Heart left ventricle (tissue), 13 donors: ENCODE measurements at regions not wholly inside any gene's neighbourhood (a gene's known extent, or its start where the extent isn't known, plus 50 kb on each side); places are given as distances from the start of the nearest gene placed in this dataset.

Source experiments
- CTCF ChIP-seq, 12 donors: fragments of 200-600 bp; sonication (generic) in 4 of 12; IDR thresholded peaks; one replicate each; pipeline versions ENCODE4 v1.5.0 to v1.8.0; 2018 to 2022; ENCODE audit warnings: antibody characterized with exemption in 12 of 12, mild to moderate bottlenecking in 5 of 12
- POLR2A ChIP-seq, 2 donors: fragments of 450-650 bp; IDR thresholded peaks; one replicate each; pipeline ENCODE4 v1.6.1; 2017; ENCODE audit warnings: antibody characterized with exemption in 2 of 2, mild to moderate bottlenecking in 2 of 2, moderate library complexity in 2 of 2
- donor health status: ischemic (EF 13 %, LVEDD 7.1; RV severe dilation, severe dysfunction).
- donor health status: DM: no; HTN: yes; CAD: no.
- donor health status: DM: no; HTN: no; CAD: no.
- donor health status: ischemic (EF 25% LVEDD 6.9; RV normal size, moderate dysfunction).
- donor health status: ischemic (EF 25% LVEDD 5.7; RV mildly dilated, moderate dysfunction).
- donor health status: ischemic (EF 35%, LVEDD 5.7; RV mildly dilated, moderate dysfunction).
- donor health status: nonischemic (EF 11% LVEDD 7.7; RV severe dilation, severe dysfunction).
- donor health status: DM: yes; HTN: yes; CAD: no.
- donor health status: PGD.
- donor health status: ischemic (EF 29% LVEDD 5.4; RV normal size, mild dysfunction).
- donor health status: nonischemic (EF 23%, LVEDD 6.1; RV moderate dilation, normal function).

DNA sequence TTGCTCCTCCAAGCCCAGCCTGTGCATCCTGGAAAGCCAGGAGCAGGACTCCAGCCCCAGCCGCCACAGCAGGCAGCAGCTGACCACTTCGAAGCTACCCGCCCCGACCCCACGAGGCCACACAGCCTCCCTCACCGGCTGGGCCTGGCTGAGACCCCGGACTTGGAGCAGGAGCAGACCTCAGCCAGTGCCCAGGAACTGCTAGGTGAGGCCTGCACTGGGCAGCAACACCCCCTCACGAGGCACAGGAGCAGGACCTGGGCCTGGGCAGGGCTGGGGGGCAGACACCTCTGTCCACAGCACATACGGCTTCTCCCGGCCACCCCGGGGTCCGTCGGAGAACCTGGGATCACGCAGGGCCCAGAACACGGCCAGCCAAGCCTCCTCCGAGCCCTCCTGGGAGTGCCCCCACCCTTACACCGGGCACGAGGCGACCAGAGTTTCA lies 137.4 kb upstream of the C14orf180 start:
- no peak for TF ChIP-seq CTCF (IDR thresholded peaks at IDR 0.05)
- TF ChIP-seq POLR2A (IDR thresholded peaks at IDR 0.05) = no peak
